ENCODE measurements at regions not wholly inside any gene's neighbourhood (a gene's known extent, or its start where the extent isn't known, plus 50 kb on each side); places are given as distances from the start of the nearest gene placed in this dataset.

GRCh38 chr14:71308671-71309070 lies 401.4 kb downstream of the PCNX1 start:
- TF ChIP-seq ATF3 (CRISPR knock-in tag; conservative IDR thresholded peaks at IDR 0.05) (no peak), ETV6 (CRISPR knock-in tag; IDR thresholded peaks at IDR 0.05) (no peak), MXD4 (CRISPR knock-in tag; IDR thresholded peaks at IDR 0.05; ENCODE audit: borderline replicate concordance) (no peak), CTCF (IDR thresholded peaks at IDR 0.05) (no peak), ATF1 (CRISPR knock-in tag; IDR thresholded peaks at IDR 0.05) (no peak), PREB (CRISPR knock-in tag; IDR thresholded peaks at IDR 0.05; ENCODE audit: borderline replicate concordance) (no peak), TEAD4 (CRISPR knock-in tag; IDR thresholded peaks at IDR 0.05) (no peak), CREM (CRISPR knock-in tag; IDR thresholded peaks at IDR 0.05) (no peak), ZNF263 (CRISPR knock-in tag; IDR thresholded peaks at IDR 0.05; ENCODE audit: low read depth) (no peak), ZNF121 (CRISPR knock-in tag; IDR thresholded peaks at IDR 0.05) (no peak), E2F1 (CRISPR knock-in tag; IDR thresholded peaks at IDR 0.05) (no peak)

All from WTC11 (cell line).